ENCODE measurements at regions not wholly inside any gene's neighbourhood (a gene's known extent, or its start where the extent isn't known, plus 50 kb on each side); places are given as distances from the start of the nearest gene placed in this dataset.
"Not testable (repeated sequence)": the region's sequence is repeated elsewhere in the genome, so short reads cannot be mapped to it uniquely, and the experiment has no call there.

DNA sequence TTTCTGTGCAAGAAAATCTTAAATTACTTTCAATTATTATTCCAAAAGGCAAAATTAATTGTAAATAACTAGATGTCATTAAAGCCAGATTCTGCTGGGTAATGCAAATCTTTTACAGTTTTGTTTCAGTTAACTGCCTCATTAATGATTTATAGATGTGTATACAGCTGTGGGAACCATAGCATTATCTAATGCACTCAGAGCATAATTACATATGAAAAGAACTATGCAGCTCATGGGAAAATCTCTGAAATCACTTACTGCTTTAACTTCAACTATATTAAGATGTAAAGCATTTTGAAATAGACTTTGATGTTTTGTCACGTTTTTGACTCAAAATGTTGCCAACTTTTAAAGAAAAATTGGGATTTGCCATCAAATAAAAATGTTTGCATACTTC, 630.3 kb upstream of the KLHL4 start:
- no peak for DNase-seq

- DNase-seq: no peak
Observed at GRCh38 chrX:86910027-86910426, 607.6 kb upstream of the KLHL4 start.

DNA sequence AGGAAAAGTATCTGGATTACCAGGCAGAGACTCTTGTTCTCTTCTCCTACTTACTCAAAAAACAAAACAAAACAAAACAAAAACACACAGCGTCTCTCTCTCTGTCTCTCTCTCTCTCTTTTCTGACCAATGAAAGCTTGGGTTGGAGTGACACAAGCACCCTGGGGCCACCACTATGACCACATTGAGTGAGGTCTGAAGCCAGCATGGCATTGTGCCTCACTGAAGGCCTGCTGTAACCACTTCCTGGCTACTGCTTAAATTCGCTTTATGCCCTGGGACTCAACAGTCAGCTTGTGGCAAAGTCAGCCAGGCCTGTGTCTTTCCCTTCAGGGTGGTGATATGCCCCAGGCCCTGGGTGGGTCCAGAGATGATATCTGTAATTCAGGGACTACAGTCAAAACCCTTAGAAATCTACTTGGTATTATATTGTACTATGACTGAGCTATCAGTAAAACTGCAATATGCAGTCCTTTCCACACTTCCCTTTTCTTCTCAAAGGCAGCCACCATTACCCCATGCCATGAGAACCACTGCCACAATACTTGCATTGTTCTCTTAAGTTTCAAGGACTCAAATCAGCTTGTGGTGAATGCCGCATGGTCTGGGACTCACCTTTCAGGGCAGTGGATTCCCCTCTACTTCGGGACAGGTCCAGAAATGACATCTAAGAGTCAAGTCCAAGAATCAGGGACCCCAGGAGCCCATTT, 606.8 kb upstream of the KLHL4 start:
- no peak for DNase-seq

DNA sequence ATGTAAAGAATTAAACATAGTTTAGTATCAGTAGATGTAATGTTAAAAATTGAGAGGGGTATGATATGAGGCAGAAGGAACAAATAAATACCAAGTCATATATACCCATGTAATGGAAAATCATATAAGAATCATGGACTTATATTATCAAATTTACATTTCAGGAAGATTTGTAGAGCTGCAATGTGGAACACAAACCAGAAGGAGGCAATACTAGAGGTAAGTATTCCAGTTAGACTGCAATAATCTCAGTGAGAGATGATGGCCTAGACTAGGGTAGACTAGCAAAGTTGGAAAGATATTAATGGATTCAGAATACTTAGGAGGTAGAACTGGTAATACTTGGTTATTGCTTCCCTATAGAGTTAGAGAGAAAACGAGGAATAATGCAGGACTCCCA, 603.0 kb upstream of the KLHL4 start:
- no peak for DNase-seq

- no peak for DNase-seq
Observed at GRCh38 chrX:86917959-86918358, 599.6 kb upstream of the KLHL4 start.

- no peak for DNase-seq
Observed at GRCh38 chrX:86930419-86930818, 587.2 kb upstream of the KLHL4 start.

DNA sequence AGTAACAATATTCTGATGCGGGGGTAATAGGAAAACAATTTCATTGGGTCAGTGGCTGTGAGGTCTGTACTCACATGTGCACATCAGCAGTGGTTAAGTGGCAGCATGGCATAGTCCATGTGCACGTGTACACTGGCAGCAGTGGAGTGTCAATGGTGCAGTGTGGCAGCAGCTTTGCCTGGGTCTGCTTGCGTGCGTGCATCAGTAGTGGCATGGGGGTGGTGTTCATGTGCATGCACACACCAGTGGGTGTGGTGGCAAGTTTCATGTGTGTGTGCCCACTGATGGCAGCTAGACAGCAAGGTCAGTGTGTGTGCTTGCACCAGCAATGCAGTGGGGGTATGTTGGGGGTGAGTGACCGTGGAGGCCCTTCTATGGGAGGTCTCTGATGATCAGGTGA, 581.6 kb upstream of the KLHL4 start:
- DNase-seq: no peak

DNA sequence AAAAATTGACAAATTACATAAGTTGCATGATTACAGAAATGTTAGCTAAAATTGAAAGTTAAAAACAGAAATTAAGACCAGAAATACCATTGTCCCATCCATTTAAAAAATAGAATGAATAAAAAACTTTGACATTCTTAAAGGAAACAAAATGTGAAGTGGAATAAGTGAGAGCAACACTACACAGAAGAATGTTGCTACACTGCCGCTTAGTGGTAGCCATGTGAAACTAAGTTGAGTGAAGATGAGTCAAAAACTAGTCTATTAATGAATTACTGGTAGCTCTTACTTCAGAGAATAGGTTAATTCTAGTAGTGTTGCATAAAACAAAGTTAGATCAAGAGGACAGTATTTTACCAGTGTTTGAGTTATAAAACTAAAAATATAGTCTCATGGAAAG, 571.0 kb upstream of the KLHL4 start:
- peak; percentile 1 for DNase-seq

DNA sequence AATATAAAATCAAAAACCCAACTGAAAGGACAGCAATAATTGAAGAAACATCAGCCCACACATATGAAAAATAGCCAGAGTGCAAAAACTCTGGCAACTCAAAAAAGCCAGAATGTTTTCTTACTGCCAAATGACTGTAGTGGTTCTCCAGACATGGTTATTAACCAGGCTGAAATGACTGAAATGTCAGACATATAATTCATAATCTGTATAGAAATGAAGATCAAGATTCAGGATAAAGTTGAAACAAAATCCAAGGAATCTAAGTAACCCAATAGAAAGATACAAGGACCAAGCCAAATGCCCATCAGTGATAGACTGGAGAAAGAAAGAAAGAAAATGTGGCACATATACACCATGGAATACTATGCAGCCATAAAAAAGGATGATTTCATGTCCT, 553.3 kb upstream of the KLHL4 start:
- DNase-seq: no peak

DNA sequence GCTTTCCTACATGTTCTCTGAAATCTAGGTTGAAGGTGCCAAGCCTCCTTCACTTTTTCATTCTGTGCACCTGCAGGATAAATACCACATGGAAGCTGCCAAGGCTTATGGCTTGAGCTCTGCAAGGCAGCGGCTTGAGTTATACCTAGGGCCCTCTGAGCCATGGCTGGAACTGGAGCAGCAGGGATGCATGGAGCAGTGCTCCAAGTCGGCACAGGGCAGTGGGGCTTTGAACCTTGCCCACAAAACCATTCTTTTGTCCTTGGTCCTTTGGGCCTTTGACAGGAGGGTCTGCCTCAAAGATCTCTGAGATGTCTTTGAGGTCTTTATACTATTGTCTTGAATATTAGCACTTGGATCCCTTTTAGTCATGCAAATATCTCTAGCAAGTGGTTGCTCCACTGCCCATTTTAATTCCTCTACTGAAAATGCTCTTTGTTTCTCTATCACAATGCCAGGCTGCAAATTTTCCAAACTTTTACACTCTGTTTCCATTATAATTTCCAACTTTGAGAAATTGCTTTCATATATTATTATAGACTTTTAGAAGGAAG, 536.2 kb upstream of the KLHL4 start:
- no peak for DNase-seq

GRCh38 chrX:86987351-86987750, 530.3 kb upstream of the KLHL4 start:
- not testable (repeated sequence) for DNase-seq

- DNase-seq: no peak
Observed at GRCh38 chrX:87003031-87003430, 514.6 kb upstream of the KLHL4 start.

- DNase-seq: no peak
Observed at GRCh38 chrX:87005183-87005582, 512.4 kb upstream of the KLHL4 start.

GRCh38 chrX:87005885-87006284, 511.7 kb upstream of the KLHL4 start:
- no peak for DNase-seq

GRCh38 chrX:87006561-87006960, 511.0 kb upstream of the KLHL4 start:
- no peak for DNase-seq

DNA sequence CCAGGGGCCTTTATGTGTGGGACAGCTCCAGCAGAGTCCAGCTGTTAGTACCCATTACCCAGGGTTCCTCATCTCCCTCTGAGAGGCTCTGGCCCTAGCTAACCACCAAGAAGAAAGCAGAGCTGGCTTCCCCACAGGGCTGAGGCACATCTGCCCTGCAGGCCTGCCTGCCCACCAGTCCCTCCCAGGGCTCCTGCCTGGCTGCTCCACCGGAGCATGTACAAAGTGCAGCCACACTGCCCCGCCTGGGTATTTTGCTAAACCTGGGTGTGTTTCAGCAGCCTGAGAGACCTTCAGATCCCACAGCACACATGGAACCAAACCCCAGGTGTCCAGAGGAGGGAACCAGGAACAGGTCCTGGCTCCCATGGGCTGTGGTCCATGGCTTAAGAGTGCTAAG, 500.4 kb upstream of the KLHL4 start:
- DNase-seq: no peak

DNA sequence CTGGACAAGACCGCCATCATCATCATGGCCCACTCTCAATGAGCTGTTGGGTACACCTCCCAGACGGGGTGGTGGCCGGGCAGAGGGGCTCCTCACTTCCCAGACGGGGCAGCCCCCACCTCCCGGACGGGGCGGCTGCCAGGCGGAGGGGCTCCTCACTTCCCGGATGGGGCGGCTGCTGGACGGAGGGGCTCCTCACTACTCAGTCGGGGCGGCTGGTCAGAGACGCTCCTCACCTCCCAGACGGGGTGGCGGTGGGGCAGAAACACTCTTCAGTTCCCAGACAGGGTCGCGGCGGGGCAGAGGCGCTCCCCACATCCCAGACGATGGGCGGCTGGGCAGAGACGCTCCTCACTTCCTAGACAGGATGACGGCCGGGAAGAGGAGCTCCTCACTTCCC, 484.5 kb upstream of the KLHL4 start:
- DNase-seq: not testable (repeated sequence)

DNA sequence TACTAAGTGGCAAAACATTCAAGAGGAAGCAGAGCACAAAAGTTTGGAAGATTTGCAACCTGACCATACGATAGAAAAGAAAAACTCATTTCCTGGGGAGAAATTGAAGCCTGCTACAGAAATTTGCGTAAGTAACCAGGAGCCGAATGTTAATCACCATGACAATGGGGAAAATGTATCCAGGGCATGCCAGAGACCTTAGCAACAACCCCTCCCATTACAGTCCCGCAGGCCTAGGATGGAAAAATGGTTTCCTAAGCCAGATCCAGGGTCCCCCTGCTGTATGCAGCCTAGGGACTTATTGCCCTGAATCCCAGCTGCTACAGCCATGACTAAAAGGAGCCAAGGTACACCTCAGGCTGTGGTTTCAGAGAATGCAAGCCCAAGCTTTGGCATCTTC, 472.2 kb upstream of the KLHL4 start:
- DNase-seq: no peak

GRCh38 chrX:87049567-87049966, 468.0 kb upstream of the KLHL4 start:
- no peak for DNase-seq

GRCh38 chrX:87063642-87064041, 454.0 kb upstream of the KLHL4 start:
- DNase-seq: no peak

DNA sequence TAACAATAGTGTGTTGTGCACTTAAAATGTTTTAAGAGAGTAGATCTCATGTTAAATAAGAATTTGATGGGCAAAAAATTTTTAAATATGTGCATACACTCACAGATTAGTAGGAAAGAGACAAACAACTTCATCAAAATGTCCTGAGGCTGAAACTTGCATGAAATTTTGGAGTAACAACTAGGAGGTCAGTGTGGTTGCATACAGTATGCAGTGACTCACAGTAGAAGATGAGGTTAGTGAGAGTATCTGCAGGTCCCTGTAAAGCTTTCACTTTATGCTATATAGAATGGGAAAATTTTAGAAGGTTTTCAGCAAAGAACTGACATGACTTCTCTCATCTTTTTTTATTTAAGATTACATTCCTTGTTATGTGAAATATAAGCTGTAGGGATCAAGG, 453.1 kb upstream of the KLHL4 start:
- DNase-seq: no peak

DNA sequence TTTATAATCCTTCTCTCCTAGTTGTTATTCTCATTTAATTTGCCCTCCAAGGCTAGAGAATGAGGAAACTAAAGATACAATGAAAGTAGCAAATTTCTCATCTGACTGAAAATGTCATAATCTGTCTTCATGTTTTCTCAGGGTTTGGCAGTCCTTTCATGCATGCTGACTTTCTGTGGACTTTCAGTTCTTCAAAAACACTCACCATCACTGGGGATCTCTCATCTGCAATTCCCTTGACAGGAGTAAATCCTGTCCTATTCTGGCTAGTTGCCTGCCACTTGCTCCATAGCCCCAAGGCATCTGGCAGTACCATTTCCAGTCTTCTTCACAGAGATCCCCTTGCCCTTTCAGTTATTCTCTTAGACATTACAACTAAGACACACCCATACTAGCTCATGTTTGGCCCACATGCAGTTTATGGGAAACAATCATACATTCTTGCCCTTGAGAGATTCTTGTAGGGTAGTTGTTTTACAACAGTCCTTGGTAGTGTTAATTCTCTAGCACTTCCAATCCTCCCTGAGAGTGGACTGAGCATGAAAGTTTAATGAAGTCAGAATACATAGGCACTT, 449.7 kb upstream of the KLHL4 start:
- DNase-seq: no peak

DNA sequence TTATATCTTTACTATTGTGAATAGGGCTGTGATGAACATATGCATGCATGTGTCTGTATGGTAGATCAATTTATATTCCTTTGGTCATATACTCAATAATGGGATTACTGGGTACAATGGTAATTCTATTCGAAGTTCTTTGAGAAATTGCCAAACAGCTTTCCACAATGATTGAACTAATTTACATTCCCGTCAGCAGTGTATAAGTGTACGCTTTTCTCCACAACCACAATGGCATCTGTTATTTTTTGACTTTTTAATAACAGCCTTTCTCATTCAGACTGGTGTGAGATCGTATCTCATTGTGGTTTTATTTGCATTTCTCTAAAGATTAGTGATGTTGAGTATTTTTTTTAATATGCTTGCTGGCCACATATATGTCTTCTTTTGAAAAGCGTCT, 439.4 kb upstream of the KLHL4 start:
- DNase-seq: no peak

DNA sequence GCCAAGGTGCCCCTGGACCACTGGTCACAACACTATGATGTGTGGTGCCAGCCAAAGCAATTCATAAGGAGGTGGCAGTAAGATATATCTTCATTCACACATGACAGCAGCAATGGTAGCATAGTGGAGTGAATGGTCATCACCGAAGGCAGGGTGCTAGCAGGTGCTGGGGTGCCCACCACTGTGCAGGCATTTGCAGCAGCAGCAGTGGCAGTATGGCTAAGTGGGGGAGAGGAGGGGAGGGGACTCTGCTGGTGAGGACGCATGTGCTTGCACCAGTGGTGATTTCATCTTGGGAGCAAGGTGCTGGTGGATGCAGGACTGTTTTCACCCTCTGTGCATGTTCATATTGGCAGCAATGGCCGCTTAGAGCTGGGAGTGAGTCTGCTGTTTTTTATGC, 419.1 kb upstream of the KLHL4 start:
- no peak for DNase-seq

Measured in right kidney (tissue), 1 donor.